HEK293T (cell line): ENCODE measurements at regions not wholly inside any gene's neighbourhood (a gene's known extent, or its start where the extent isn't known, plus 50 kb on each side); places are given as distances from the start of the nearest gene placed in this dataset.

Source experiments
- BHLHE40 ChIP-seq: fragments of 450-650 bp; IDR thresholded peaks from 2 replicates; pipeline ENCODE4 v1.6.1; 2016; ENCODE audit warnings: mild to moderate bottlenecking, moderate library complexity, borderline replicate concordance
- CTBP1 ChIP-seq: fragments of 450-650 bp; IDR thresholded peaks from 2 replicates; pipeline ENCODE4 v1.6.1; 2016; ENCODE audit warnings: borderline replicate concordance
- ELF4 ChIP-seq: fragments of 450-650 bp; IDR thresholded peaks from 2 replicates; pipeline ENCODE4 v1.6.1; 2017; ENCODE audit warnings: antibody characterized with exemption
- FOXA1 ChIP-seq: fragments of 450-650 bp; IDR thresholded peaks from 2 replicates; pipeline ENCODE4 v1.6.1; 2016; ENCODE audit warnings: mild to moderate bottlenecking
- FOXK2 ChIP-seq: fragments of 450-650 bp; IDR thresholded peaks from 2 replicates; pipeline ENCODE4 v1.6.1; 2016; ENCODE audit warnings: mild to moderate bottlenecking
- FOXM1 ChIP-seq: fragments of 450-650 bp; IDR thresholded peaks from 2 replicates; pipeline ENCODE4 v1.6.1; 2017; ENCODE audit warnings: mild to moderate bottlenecking, borderline replicate concordance
- HDGF ChIP-seq: fragments of 450-650 bp; IDR thresholded peaks from 2 replicates; pipeline ENCODE4 v1.6.1; 2017; ENCODE audit warnings: antibody characterized with exemption, borderline replicate concordance
- NFRKB ChIP-seq: fragments of 450-650 bp; IDR thresholded peaks from 2 replicates; pipeline ENCODE4 v1.6.1; 2016; ENCODE audit warnings: mild to moderate bottlenecking, moderate library complexity
- ZNF384 ChIP-seq: fragments of 450-650 bp; IDR thresholded peaks from 2 replicates; pipeline ENCODE4 v1.6.1; 2016
- TF ChIP-seq, protein P1 (sequence below): fragments of 450-650 bp; IDR thresholded peaks from 2 replicates; pipeline ENCODE4 v1.6.1; 2016

DNA sequence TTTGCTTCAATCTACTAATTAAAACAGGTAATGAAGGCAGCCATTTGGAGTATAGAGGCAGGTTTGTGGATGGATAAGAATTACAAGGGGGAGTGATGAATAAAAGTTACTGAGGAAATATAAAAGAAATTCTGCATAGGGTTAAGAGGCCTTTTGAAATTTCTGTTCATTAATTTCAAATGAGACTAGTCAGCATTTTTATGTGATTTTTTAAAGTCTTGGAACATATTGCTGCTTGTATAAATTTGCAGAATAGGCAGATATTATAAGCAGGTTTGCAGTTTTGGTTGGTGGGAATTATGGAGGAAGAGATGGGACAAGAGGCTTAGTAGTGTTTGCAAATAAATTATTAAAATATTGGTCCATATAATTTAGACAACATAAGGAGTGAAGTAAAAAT lies 750.4 kb upstream of the AGA start:
- TF ChIP-seq NFRKB (no peak), FOXA1 (no peak), CTBP1 (no peak), FOXK2 (no peak), BHLHE40 (no peak), ELF4 (no peak), FOXM1 (no peak), HDGF (no peak), ZNF384 (no peak)
- TF ChIP-seq, protein P1, sequence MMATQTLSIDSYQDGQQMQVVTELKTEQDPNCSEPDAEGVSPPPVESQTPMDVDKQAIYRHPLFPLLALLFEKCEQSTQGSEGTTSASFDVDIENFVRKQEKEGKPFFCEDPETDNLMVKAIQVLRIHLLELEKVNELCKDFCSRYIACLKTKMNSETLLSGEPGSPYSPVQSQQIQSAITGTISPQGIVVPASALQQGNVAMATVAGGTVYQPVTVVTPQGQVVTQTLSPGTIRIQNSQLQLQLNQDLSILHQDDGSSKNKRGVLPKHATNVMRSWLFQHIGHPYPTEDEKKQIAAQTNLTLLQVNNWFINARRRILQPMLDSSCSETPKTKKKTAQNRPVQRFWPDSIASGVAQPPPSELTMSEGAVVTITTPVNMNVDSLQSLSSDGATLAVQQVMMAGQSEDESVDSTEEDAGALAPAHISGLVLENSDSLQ = no peak
